HG03439 (cell line): ENCODE measurements at regions not wholly inside any gene's neighbourhood (a gene's known extent, or its start where the extent isn't known, plus 50 kb on each side); places are given as distances from the start of the nearest gene placed in this dataset.
"Not testable (repeated sequence)": the region's sequence is repeated elsewhere in the genome, so short reads cannot be mapped to it uniquely, and the experiment has no call there.

ENCODE experiments used
- ATAC-seq: cut with Tn5 transposase; IDR thresholded peaks from one replicate; pipeline ENCODE4 v1.9.1; 2021; ENCODE audit warnings: mild to moderate bottlenecking, moderate library complexity; ENCODE audit not compliant: unreplicated experiment

- no peak for ATAC-seq
These were observed 128.9 kb upstream of the ERCC4 start for GRCh38 chr16:13791095-13791494.

DNA sequence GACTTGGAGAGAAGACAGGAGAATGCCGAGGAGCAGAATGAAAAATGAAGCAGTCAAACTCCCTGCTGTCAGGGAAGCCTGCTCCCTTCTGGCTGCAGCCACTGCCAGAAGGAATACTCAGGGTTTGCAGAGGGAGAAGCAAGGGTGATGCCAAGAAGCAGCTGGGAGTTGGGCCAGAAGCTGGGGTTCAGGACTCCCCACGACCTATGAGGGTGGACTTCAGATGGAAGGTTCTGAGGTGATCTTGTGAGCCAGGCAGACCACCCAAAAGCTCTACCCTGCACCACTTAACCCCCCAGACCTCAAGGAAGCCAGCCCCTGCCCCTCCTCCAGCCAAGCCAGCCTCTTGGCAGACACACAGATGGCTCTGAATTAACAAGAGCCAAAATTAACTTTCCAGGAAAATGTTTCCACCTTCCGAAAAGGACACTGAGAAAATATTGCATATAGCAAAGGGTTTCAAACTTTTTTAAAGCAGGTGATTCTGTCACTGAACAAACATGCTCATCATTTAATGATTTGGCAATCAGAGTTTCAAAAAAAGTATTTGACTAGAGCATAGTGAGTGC, 126.0 kb upstream of the ERCC4 start:
- ATAC-seq, result no peak

DNA sequence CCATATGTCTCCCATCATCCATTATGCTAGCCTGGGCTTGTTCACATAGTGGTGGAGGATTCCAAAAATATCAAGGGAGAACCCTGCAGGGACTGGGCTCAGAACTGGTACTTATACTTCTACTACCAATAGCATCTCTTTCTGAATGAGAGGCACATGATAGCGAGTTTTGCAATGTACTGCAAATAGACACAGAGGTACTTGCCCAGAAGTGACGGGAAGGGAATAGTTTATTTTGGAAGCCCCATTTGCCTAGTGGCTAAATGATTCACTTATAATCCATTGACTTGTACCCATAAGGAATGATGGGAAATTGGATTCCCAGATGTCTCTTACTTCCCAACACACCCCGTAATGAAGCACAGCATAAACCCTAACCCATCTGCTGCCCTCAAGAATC, 124.8 kb upstream of the ERCC4 start:
- no peak for ATAC-seq

DNA sequence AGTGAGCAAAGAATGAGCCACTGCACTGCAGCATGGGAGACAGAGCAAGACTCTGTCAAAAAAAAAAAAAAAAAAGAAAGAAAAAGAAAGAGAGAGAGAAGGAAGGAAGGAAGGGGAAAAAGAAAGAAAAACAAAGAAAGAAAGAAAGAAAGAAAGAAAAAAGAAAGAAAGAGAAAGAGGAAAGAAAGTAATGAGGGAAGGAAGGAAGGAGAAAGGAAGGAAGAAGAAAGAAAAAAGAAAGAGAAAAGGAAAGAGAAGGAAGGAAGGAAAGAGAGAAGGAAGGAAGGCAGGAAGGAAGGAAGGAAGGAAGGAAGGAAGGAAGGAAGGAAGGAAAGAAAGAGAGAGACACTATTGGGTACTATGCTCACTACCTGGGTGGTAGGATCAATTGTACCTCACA, 122.2 kb upstream of the ERCC4 start:
- ATAC-seq, result no peak

DNA sequence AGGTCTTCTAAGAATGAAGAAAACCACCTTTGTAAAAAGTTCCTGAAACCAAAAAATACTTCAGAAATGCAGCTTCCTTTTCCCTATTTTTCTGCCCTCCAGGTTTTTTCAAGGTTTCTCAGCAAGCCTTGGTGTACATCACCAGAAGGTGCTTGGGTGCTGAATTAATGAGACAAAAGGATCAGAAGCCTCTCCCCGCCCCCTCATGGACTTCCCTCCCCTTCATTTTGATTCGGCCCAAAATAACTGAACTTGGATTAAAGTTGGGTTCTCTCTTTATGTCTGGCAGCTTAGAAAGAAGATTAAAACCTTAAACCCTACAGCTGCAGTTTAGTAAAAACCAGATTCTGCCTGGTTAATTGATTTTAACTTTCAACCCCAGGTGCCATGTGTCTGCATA, 121.7 kb upstream of the ERCC4 start:
- no peak for ATAC-seq

DNA sequence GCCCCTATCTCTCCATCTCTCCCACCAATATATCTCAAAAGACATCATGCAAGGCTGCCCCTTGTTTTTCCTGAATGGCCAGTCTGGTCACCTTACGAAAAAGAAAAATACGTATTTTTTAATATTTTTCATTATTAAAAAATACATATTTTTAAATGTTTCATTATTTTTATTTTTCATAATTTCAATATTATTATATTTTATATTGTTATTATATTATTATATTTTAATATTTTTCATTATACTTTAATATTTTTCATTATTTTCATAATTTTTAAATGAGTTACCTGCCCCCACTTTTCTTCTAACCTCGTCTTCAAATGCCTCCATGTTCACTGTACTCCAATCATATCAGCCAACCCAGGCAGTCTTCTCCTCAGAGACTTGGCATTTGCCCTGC, 116.0 kb upstream of the ERCC4 start:
- no peak for ATAC-seq

GRCh38 chr16:13805951-13806350, 114.0 kb upstream of the ERCC4 start:
- no peak for ATAC-seq

- no peak for ATAC-seq
These were observed 113.3 kb upstream of the ERCC4 start for GRCh38 chr16:13806671-13807070.

- ATAC-seq, result no peak
These were observed 111.9 kb upstream of the ERCC4 start for GRCh38 chr16:13808102-13808501.

- ATAC-seq, result no peak
These were observed 110.2 kb upstream of the ERCC4 start for GRCh38 chr16:13809765-13810164.

GRCh38 chr16:13811834-13812233, 108.1 kb upstream of the ERCC4 start:
- ATAC-seq, result no peak

- no peak for ATAC-seq
These were observed 103.3 kb upstream of the ERCC4 start for GRCh38 chr16:13816701-13817100.

GRCh38 chr16:13823501-13823900, 96.5 kb upstream of the ERCC4 start:
- ATAC-seq, result no peak

DNA sequence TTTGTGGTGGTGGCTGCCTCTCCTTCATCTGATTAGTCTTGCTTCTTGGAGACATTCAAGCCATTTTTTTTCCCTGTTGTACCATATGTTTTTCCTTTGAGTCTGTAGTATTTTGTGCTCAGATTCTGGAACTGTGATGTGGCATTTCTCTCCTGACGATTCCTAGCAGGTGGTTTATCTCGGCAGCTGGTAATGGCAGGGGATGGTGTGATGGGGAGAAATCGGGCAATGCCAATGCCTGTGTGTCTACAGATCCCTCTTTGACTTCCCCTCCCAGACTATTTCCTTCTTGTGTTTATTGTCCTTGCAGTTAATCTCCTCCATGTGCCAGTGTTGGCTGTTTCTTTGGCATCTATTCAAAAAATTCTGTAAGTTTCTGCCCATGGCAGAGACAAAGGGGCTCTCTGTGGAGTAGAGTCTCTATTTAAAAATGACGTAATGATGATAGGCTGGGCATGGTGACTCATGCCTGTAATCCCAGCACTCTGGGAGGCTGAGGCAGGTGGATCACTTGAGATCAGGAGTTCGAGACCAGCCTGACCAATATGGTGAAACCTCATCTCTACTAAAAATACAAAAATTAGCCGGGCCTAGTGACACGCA, 90.2 kb upstream of the ERCC4 start:
- ATAC-seq, result no peak

DNA sequence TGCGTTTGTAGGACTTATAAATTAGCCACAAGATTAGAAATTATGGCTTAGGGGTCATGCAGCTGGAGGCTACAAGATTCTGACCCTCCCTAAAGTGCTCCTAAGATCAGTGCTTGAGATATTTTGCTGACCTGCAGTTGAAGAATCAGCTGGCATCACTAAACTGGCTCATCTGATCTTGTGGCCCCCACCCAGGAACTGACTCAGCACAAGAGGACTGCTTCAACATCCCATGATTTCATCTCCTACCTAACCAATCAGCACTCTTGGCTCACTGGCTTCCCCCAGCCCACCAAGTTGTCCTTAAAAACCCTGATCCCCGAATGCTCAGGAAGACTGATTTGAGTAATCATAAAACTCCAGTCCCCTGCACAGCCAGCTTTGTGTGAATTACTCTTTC, 86.4 kb upstream of the ERCC4 start:
- no peak for ATAC-seq

DNA sequence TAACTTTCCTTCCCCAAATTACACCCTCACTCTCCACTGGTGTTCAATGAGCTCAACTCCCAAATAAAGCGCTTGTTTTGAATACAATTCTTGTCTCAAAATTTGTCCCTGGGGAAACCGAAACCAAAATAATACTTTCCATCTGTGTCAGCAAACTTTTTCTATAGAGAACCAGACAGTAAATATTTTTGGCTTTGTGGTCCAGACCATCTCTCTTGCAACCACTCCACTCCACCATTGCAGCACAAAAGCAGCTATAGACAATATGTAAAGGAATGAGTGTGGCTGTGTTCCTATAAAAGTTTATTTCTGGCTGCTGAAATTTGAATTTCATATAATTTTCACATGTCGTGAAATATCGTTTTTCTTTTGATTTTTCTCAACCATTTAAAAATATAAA, 84.6 kb upstream of the ERCC4 start:
- no peak for ATAC-seq

DNA sequence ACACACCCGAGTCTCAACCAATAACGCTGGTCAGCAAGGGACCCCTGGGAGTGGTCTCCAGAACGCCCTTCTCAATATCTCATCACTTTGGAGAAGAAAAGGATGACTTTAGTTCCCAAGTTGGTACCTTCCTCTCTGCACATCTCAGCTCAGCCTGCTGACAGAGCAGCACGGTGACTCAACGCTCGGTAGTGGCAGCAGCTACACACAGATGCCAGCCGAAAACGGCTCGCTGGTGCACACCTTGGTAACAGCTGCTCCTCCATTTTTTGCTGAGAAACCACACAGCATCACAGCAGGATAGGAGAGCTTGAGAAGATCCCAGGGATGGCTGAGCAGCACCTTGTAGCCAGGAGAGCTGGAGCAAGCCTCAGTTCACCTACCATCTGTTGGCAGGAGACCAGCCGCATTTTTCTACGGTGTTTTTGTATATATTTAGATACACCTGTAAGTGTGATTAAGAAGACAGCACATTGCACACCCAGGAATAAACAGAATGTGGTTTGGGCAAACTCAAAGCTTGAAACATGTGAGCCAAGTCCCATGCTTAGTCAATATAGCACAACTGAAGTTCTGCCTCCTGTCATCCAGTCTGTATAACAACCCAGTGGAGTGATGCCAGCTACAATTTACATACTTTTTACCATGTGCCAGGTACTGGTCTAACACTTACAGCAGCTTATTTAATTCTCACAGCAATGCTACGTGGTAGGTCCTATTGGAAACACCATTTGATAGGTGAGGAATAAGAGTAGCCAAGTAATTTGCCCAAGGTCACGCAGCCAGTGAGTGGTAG, 83.8 kb upstream of the ERCC4 start:
- no peak for ATAC-seq

- no peak for ATAC-seq
These were observed 81.4 kb upstream of the ERCC4 start for GRCh38 chr16:13838401-13839190.

GRCh38 chr16:13839577-13839976, 80.4 kb upstream of the ERCC4 start:
- ATAC-seq, result no peak

DNA sequence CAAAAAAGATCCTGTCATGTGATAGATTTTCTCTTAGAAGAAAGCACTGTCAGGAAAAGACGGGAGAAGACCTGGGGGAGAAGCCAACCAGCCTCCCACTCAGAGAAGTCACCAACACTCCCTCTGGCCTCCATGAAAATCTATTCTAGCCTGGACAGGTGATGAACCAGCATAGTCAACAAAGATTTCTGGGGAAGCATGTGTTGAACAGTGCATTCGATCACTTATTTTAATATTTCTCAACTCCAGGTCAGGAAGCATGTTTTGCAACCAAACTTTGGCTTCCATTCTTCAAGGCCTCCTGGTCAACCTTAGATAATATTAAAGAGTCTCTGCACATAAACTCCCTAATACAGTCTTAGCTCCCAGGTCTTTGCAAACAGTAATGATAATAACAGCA, 74.7 kb upstream of the ERCC4 start:
- ATAC-seq, result no peak

- ATAC-seq, result no peak
These were observed 71.2 kb upstream of the ERCC4 start for GRCh38 chr16:13848795-13849194.

GRCh38 chr16:13850173-13850572, 69.8 kb upstream of the ERCC4 start:
- not testable (repeated sequence) for ATAC-seq
